Chondrocyte (in vitro differentiated cells): ENCODE measurements at regions not wholly inside any gene's neighbourhood (a gene's known extent, or its start where the extent isn't known, plus 50 kb on each side); places are given as distances from the start of the nearest gene placed in this dataset.

Source experiments
- DNase-seq: peaks from one replicate; pipeline ENCODE4 v3.0.0; 2021; ENCODE audit warnings: mixed read lengths, low spot score
- H3K27ac Mint-ChIP-seq: one replicate; pipeline ENCODE4 v1.8.0; 2021; ENCODE audit warnings: mild to moderate bottlenecking, moderate library complexity, mixed read lengths; ENCODE audit not compliant: unreplicated experiment
- H3K27me3 Mint-ChIP-seq: 2 replicates; pipeline ENCODE4 v1.8.0; 2021; ENCODE audit warnings: low read depth, mixed read lengths
- H3K36me3 Mint-ChIP-seq: 2 replicates; pipeline ENCODE4 v1.8.0; 2021; ENCODE audit warnings: low read depth, mixed read lengths
- H3K4me1 Mint-ChIP-seq: 2 replicates; pipeline ENCODE4 v1.8.0; 2021; ENCODE audit warnings: low read depth, mild to moderate bottlenecking, mixed read lengths
- H3K4me3 Mint-ChIP-seq: one replicate; pipeline ENCODE4 v1.8.0; 2021; ENCODE audit warnings: mild to moderate bottlenecking, moderate library complexity, mixed read lengths; ENCODE audit not compliant: unreplicated experiment
- H3K9me3 Mint-ChIP-seq: 2 replicates; pipeline ENCODE4 v1.8.0; 2021; ENCODE audit warnings: low read depth, mixed read lengths
- microRNA-seq: library from miRNA; unstranded; fragments of <30 nt; microRNA quantifications from one replicate; pipeline ENCODE4 v1.2.0, GENCODE V29; 2020; ENCODE audit warnings: borderline number of aligned reads
- TF ChIP-seq, protein P1 (sequence below): fragments of 200-600 bp; sonication (generic); IDR thresholded peaks from 2 replicates; pipeline ENCODE4 v1.5.0; 2021; ENCODE audit warnings: antibody characterized with exemption, mild to moderate bottlenecking, moderate library complexity

DNA sequence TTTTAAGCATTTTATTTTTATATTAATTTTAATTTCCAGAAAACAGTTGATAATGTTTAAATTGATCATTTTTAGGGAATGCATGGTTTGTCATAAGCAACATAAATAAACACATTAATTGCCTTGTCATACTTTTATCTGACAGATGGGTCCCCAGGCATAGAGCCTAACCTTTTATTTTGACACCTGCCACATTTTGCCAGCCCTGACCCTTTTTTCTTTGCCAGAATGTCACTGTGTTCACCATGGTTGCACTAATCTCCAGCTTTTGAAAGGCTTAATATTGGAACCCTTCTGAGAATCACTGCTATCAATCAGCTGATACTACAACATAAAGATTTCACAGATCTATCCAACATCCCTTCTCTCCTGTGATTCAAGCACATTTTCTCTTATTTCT lies 56.0 kb upstream of the DPYD start:
- Mint-ChIP-seq H3K27ac (no peak overlapping the region), H3K4me3 (no peak overlapping the region), H3K4me1 (no peaks in the 10 kb centered on the region), H3K9me3 (no peaks in the 10 kb centered on the region), H3K36me3 (peaks cover 1% of the 10 kb centered on the region), H3K27me3 (peaks cover 2% of the 10 kb centered on the region)
- TF ChIP-seq, protein P1, sequence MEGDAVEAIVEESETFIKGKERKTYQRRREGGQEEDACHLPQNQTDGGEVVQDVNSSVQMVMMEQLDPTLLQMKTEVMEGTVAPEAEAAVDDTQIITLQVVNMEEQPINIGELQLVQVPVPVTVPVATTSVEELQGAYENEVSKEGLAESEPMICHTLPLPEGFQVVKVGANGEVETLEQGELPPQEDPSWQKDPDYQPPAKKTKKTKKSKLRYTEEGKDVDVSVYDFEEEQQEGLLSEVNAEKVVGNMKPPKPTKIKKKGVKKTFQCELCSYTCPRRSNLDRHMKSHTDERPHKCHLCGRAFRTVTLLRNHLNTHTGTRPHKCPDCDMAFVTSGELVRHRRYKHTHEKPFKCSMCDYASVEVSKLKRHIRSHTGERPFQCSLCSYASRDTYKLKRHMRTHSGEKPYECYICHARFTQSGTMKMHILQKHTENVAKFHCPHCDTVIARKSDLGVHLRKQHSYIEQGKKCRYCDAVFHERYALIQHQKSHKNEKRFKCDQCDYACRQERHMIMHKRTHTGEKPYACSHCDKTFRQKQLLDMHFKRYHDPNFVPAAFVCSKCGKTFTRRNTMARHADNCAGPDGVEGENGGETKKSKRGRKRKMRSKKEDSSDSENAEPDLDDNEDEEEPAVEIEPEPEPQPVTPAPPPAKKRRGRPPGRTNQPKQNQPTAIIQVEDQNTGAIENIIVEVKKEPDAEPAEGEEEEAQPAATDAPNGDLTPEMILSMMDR: no peak
- DNase-seq: no peak

Small RNAs in the stretch of these regions (microRNA-seq; reads per million reads assigned to microRNA genes)
- 6.6 reads per million, percentile 9 among the genes with 10 or more reads in this experiment for gene MIR2682
